NCI-H2171 (cell line): ENCODE measurements at regions not wholly inside any gene's neighbourhood (a gene's known extent, or its start where the extent isn't known, plus 50 kb on each side); places are given as distances from the start of the nearest gene placed in this dataset.
"Not testable (repeated sequence)": the region's sequence is repeated elsewhere in the genome, so short reads cannot be mapped to it uniquely, and the experiment has no call there.

Experiments used
- DNase-seq: peaks from one replicate; lab custom pipeline; 2025; lab: John Stamatoyannopoulos, UW

DNA sequence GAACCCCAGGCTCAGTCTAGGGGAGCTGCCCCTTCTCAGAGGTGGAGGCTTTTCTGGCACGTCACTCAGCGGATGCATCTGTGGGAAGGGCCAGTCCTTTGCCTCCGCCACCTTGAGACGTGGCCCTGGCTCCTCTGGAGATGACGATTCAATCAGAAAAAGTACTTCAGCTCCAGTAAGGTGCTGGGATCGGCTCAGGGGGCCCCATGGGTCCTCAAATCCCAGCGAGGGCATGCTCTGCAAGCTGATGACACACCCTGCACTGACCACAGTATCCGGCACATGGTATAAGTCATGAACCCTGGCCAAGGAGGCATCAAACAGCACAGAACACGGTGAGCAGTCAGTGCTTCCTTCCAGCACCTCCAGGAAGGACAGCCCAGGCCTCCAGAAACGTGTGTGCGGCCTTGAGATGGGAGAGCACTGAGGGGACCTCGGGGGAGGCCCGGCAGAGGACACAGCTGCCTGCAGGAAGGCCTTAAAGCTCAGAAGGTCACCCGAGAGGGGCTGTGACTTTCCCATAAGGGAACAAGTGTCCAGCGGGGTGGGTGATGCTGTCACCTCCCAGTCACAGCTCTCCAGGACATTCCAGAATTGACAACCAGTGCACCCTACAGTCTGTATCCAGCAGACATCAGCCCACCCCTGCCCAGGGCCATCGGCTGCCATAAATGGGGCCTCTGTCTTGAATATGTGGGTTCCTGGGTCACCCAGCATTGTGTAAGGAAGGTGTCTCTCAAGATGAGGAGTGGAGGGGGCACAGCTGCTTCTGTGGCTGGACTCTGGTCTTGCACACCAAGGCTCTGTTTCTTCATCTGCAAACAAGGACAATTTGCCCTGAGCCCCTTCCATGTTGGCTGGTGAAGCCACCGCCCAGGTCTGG, 205.8 kb downstream of the NDUFA10 start:
- no peak for DNase-seq

GRCh38 chr2:239818531-239819011, 206.6 kb downstream of the NDUFA10 start:
- no peak for DNase-seq

DNA sequence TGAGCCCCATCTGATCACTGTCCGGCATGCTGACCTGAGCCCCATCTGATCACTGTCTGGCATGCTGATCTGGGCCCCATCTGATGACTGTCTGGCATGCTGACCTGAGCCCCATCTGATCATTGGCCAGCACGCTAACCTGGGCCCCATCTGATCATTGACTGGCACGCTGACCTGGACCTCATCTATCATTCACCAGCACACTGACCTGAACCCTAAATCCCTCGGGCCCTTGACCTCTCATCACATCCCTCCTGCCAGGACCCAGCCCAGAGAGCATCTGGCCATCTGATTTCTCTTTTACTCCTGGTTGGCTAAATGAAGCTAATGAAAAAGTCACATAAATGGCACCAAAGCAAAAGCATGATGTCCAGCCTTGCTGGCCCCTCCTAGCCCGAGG, 207.1 kb downstream of the NDUFA10 start:
- no peak for DNase-seq

GRCh38 chr2:239817468-239818031, 207.6 kb downstream of the NDUFA10 start:
- not testable (repeated sequence) for DNase-seq

GRCh38 chr2:239816576-239817467, 208.3 kb downstream of the NDUFA10 start:
- DNase-seq: no peak

GRCh38 chr2:239815671-239816070, 209.5 kb downstream of the NDUFA10 start:
- DNase-seq: no peak

GRCh38 chr2:239814861-239815601, 210.1 kb downstream of the NDUFA10 start:
- no peak for DNase-seq

DNA sequence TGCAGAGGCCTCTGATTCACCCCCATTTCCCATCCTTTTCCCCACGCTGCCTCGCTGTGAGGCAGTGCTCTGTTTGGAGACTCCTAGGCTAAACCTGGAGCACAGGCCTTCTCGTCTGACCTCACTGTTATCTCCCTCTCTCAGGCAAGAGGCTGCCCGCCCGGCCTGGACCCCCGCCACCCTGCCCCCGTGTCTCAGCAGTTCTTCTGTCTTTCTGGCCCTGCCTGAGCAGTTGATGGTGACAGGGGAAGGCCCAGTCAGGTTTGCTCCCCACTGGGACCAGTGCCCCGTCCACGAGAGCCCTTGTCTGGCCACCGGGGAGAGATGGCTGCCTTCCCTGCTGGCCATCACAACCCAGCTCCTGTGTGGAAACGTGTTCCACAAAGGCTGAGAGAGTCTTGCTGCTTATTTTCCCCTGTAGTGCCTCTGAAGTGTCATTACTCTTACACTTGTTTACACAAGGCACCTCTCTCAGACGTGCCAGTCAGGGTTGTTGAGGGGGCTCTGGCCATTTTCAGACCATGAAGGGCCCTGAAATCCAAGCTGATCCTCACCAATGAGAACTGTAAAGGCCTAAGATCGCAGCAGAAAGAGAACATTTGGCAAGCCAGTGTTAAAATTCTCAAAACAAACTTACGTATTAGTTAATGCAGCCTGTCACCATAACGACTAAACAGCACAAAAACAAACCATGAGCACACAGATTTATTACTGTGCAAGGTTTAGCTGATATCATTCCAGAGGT, 210.9 kb downstream of the NDUFA10 start:
- no peak for DNase-seq

DNA sequence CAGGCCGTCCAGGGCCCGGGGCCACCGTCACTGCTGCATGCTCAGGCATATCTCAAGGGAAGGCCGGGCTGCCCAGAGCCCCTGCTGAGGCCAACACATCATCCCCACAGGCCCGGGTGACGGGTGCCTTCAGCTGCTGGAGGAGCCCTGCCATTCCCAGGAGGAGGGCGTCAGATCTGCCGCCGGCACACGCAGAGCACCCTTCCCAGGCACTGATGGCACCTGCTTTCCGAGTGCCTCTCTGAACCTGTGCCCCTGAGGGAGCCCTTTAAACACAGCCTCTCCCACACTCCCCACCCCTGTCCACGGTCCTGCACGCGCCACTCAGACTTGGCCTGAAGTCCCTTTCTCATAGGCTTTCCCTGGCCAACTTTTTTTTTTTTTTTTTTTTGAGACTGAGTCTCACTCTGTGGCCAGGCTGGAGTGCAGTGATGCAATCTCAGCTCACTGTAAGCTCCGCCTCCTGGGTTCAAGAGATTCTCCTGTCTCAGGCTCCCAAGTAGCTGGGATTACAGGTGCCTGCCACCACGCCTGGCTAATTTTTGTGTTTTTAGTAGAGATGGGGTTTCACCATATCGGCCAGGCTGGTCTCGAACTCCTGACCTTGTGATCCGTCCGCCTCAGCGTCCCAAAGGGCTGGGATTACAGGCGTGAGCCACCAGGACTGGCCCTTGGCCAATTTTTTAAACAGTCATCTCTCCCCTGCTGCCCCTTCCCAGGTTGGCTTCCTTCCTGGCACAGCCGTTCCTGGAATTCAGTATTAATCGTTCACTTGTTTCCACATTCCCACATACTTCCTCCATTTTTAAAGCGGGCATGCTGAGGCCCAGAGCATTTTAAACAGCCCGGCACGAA, 211.7 kb downstream of the NDUFA10 start:
- no peak for DNase-seq

DNA sequence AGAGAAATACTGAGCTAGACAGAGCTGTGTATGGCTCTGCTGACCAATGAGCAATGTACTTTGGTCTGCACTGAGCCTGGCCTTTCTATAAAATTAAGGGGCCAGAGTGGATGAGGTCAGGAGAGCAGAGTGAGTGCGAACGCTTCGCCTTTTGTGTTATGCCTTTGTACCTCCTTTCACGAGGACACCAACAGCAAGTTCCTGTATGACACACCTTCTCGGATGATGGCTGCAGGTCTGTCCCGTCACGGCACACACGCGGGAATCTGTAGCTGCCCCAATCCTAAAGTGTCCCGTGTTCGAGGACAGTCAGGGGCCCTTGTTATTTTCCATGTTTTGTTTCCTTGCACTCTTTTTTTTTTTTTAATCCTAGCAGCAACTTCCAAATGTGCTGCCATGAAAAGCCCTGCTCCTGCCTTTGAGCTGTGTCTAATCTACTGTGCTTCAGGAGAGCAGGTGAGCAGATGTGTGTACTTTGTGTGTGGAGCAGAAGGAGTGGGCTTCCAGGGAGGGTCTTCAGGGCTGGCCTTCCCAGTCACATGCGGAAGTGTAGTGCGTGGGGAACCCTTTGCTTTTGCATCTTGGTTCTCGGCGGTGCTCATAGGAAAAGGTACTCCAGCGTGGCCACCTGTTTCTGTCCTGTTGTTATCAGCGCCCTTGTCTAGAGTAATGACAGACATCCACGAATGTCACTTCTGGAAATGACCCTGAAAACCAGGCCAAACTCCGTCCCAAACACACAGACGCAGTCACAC, 213.2 kb downstream of the NDUFA10 start:
- DNase-seq: no peak

GRCh38 chr2:239811111-239811781, 213.9 kb downstream of the NDUFA10 start:
- no peak for DNase-seq

DNA sequence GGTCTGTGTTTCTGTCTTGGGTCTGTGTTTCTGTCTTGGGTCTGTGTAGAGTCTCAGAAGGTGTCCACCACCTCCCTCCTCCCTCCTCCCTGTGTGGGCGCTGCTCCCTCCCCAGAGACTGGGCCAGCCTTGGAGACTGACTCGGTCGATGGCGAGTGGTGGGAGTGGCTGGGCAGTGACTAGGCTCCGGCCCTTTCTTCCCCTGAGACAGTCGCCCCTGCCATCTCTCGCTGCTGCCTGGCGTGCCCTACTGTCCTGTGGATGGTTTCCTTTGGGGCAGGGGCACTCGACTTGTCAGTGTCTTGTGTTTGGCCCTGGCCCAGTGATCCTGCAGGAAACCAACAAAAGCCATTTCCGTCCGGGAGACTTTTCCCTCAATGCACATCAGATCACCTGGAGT, 215.8 kb downstream of the NDUFA10 start:
- no peak for DNase-seq

GRCh38 chr2:239807568-239807967, 217.6 kb downstream of the NDUFA10 start:
- no peak for DNase-seq

GRCh38 chr2:239806758-239807434, 218.2 kb downstream of the NDUFA10 start:
- DNase-seq: no peak

- no peak for DNase-seq
These were observed 218.9 kb downstream of the NDUFA10 start for GRCh38 chr2:239806276-239806675.

- DNase-seq: no peak
These were observed 219.7 kb downstream of the NDUFA10 start for GRCh38 chr2:239805414-239805813.

- DNase-seq: no peak
These were observed 220.2 kb downstream of the NDUFA10 start for GRCh38 chr2:239805043-239805329.
